PC-3 (cell line): ENCODE measurements at regions not wholly inside any gene's neighbourhood (a gene's known extent, or its start where the extent isn't known, plus 50 kb on each side); places are given as distances from the start of the nearest gene placed in this dataset.

Experiments used
- EZH2 ChIP-seq: fragments of 300-600 bp; sonication (generic); IDR thresholded peaks from one replicate; pipeline ENCODE4 v1.6.1; 2017; ENCODE audit warnings: antibody characterized with exemption, mild to moderate bottlenecking, low read length; ENCODE audit not compliant: unreplicated experiment
- EZH2phosphoT487 ChIP-seq: fragments of 300-600 bp; sonication (generic); IDR thresholded peaks from 2 replicates; pipeline ENCODE4 v1.6.1; 2018; ENCODE audit warnings: mild to moderate bottlenecking, antibody characterized with exemption, low read length, borderline replicate concordance
- TF ChIP-seq, protein P1 (sequence below): fragments of 300-600 bp; sonication (generic); conservative IDR thresholded peaks from 2 replicates; pipeline ENCODE4 v1.5.1; 2017; ENCODE audit warnings: antibody characterized with exemption, low read depth, mild to moderate bottlenecking, low read length

DNA sequence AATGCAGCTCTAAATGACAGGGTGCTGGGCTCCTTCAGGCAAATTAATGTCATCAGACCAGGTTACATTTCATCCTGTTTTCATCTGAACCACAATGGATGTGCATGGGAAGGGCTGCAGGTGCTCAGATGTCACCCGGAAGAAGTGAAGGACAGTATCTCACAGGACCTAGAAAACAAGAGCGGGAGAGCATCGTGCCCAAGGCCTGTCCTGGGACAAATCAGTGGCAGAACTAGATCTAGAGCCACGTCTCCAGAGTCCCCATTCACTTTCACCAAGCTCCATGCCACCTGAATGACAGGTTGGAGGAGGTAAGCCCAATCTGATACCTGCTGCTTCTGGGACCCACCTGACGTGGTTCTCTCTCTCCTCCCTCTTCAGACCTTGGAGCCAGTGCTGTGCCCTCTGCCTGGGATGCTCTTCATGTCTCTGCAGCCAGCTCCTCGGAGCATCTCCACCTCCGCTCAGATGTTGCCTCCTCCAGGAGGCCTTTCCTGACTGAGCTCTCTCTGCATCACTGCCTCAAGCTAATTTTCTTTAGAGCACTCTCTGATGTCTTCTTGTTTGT lies 77.3 kb downstream of the CPN2 start:
- TF ChIP-seq EZH2 (no peak), EZH2phosphoT487 (no peak)
- TF ChIP-seq, protein P1, sequence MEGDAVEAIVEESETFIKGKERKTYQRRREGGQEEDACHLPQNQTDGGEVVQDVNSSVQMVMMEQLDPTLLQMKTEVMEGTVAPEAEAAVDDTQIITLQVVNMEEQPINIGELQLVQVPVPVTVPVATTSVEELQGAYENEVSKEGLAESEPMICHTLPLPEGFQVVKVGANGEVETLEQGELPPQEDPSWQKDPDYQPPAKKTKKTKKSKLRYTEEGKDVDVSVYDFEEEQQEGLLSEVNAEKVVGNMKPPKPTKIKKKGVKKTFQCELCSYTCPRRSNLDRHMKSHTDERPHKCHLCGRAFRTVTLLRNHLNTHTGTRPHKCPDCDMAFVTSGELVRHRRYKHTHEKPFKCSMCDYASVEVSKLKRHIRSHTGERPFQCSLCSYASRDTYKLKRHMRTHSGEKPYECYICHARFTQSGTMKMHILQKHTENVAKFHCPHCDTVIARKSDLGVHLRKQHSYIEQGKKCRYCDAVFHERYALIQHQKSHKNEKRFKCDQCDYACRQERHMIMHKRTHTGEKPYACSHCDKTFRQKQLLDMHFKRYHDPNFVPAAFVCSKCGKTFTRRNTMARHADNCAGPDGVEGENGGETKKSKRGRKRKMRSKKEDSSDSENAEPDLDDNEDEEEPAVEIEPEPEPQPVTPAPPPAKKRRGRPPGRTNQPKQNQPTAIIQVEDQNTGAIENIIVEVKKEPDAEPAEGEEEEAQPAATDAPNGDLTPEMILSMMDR = no peak
